AG09309 (cell line): ENCODE measurements at regions not wholly inside any gene's neighbourhood (a gene's known extent, or its start where the extent isn't known, plus 50 kb on each side); places are given as distances from the start of the nearest gene placed in this dataset.

Experiments
- DNase-seq: peaks from one replicate; pipeline ENCODE4 v3.0.0-alpha.2; 2010; ENCODE audit warnings: low read depth
- H3K4me3 ChIP-seq: 2 replicates; pipeline ENCODE4 v1.5.1; 2011; ENCODE audit warnings: mild to moderate bottlenecking, low read depth, low read length, moderate library complexity; ENCODE audit not compliant: control insufficient read depth
- CTCF ChIP-seq: IDR thresholded peaks from 2 replicates; pipeline ENCODE4 v1.5.1; 2011; ENCODE audit warnings: mild to moderate bottlenecking, low read depth, low read length, inconsistent platforms; ENCODE audit not compliant: insufficient read depth, control insufficient read depth; ENCODE audit errors: missing control alignments

GRCh38 chr11:86124251-86125233, 55.7 kb upstream of the PICALM start:
- no peak overlapping the region for H3K4me3 ChIP-seq
- TF ChIP-seq CTCF: no peak
- no peak for DNase-seq

- no peak for DNase-seq
- TF ChIP-seq CTCF: no peak
- H3K4me3 ChIP-seq: no peak overlapping the region
Observed at GRCh38 chr11:86122773-86123172, 53.9 kb upstream of the PICALM start.

GRCh38 chr11:86120807-86121206, 51.9 kb upstream of the PICALM start:
- no peak for DNase-seq
- H3K4me3 ChIP-seq: no peak overlapping the region
- no peak for TF ChIP-seq CTCF

- DNase-seq: no peak
- TF ChIP-seq CTCF: no peak
Observed at GRCh38 chr11:86119906-86120305, 51.0 kb upstream of the PICALM start.

GRCh38 chr11:86119077-86119476, 50.2 kb upstream of the PICALM start:
- TF ChIP-seq CTCF: no peak
- no peak for DNase-seq

More at GRCh38 chr11:86119906-86120305, 51.0 kb upstream of the PICALM start:
- no peak overlapping the region for H3K4me3 ChIP-seq

More at GRCh38 chr11:86119077-86119476, 50.2 kb upstream of the PICALM start:
- H3K4me3 ChIP-seq: no peak overlapping the region
